Loucy (cell line): ENCODE measurements at regions not wholly inside any gene's neighbourhood (a gene's known extent, or its start where the extent isn't known, plus 50 kb on each side); places are given as distances from the start of the nearest gene placed in this dataset.

Experiments
- EZH2phosphoT487 ChIP-seq: fragments of 200-600 bp; IDR thresholded peaks from 2 replicates; pipeline ENCODE4 v1.6.1; 2018; ENCODE audit warnings: antibody characterized with exemption, mild to moderate bottlenecking, moderate library complexity, borderline replicate concordance
- TF ChIP-seq, protein P1 (sequence below): fragments of 200-600 bp; sonication (generic); conservative IDR thresholded peaks from 2 replicates; pipeline ENCODE4 v1.5.1; 2014; ENCODE audit warnings: mild to moderate bottlenecking, antibody characterized with exemption, low read length

- TF ChIP-seq, protein P1, sequence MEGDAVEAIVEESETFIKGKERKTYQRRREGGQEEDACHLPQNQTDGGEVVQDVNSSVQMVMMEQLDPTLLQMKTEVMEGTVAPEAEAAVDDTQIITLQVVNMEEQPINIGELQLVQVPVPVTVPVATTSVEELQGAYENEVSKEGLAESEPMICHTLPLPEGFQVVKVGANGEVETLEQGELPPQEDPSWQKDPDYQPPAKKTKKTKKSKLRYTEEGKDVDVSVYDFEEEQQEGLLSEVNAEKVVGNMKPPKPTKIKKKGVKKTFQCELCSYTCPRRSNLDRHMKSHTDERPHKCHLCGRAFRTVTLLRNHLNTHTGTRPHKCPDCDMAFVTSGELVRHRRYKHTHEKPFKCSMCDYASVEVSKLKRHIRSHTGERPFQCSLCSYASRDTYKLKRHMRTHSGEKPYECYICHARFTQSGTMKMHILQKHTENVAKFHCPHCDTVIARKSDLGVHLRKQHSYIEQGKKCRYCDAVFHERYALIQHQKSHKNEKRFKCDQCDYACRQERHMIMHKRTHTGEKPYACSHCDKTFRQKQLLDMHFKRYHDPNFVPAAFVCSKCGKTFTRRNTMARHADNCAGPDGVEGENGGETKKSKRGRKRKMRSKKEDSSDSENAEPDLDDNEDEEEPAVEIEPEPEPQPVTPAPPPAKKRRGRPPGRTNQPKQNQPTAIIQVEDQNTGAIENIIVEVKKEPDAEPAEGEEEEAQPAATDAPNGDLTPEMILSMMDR, result no peak
- TF ChIP-seq EZH2phosphoT487, result no peak
These were observed 123.6 kb upstream of the MTNR1B start for GRCh38 chr11:92845805-92846204.
